ENCODE measurements at regions not wholly inside any gene's neighbourhood (a gene's known extent, or its start where the extent isn't known, plus 50 kb on each side); places are given as distances from the start of the nearest gene placed in this dataset.

GRCh38 chr4:98765771-98766170 lies 107.4 kb upstream of the TSPAN5 start:
- no peak for DNase-seq (ENCODE audit: low read depth)

DNA sequence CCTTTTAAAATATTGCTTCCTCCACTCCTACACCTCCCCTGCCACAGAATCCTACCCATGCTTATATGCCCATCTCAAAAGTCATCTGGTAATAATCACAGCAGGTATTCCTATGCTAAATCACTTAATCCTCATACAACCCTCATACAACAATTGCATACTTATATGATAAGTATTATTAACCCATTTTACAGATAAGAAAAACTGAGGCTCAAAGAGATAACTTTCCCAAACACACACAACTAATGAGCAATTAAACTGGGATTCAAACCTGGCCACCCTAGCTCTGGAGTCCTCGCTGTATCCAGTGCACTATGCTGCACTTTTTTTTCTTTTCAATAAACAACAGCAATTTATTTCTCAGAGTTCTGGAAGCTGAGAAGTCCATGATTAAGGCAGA lies 99.8 kb upstream of the TSPAN5 start:
- no peak for DNase-seq (ENCODE audit: low read depth)

DNA sequence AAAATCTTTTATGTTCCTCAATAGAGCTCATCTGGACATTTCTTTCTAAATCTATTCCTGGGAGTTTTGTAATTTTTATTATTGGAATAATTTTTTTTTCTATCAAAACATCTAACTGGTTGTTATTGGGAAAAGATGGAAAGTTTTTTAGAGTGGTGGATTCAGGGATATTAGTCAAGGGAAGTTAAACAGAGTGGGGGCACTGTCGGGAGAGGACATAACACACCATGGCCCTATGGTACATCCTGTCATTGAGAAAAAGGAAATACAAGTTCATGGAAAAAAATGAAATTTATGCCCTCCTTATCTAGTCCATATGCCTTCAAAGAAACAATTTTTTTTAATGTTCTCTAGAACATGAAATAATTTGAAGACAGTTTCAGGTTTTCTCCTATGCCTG lies 96.3 kb upstream of the TSPAN5 start:
- DNase-seq (ENCODE audit: low read depth), result no peak

DNA sequence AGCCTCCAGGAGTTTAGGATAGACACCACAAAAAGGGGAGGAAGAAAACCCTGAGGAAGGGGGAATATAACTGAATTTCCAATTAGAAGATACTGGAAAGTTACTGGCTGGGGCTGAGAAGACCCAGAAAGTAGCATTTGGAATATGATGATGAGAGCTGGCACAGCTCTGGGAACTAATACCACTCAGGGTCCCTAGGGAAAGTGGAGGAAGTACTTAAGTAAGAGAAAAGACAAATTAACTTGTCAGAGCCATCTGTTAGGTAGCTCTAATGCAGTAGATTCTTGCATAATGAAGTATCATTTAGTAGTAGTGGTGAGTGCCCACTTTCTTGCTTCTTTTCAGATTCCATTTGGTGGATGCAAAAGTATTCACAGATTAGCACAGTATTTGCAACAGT lies 90.8 kb upstream of the TSPAN5 start:
- no peak for DNase-seq (ENCODE audit: low read depth)

DNA sequence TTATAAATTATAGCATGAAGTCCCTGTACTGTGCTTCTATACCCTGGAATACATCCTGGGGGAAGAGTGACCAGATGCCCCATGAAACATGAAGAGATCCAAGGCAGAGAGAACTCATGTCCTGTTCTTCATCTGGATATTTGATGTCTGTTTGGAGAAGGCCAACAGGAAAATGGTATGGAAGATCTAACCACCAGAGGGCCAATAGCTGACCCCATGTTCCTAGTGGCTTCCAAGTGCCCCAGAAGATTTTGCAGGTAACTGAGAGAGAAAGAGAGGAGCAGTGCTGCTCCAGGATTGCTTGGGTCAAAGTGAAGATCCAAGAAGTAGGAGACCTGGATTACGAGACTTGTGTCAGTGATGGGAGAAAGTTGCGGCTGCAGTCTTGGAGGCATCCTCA lies 90.2 kb upstream of the TSPAN5 start:
- no peak for DNase-seq (ENCODE audit: low read depth)

GRCh38 chr4:98747393-98748091 lies 89.1 kb upstream of the TSPAN5 start:
- no peak for DNase-seq (ENCODE audit: low read depth)

DNA sequence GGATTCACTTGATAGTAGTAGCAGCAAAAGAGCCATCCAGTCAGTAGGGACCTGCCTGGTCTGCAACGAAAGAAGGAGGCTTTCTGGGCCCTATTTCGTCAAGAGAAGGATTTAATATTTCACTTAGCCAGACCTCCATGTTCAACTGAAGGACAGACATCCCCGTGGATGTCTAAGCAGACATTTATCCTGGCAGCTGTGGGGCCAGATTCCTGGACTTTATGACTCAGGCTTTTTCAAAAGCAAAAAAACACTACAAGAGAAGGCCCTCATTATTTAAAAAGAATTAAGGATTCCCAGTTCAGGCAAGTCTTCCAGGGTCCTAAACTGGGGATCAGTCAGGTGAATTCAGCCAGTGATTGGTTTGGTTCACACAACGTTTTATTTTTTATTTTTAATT lies 88.5 kb upstream of the TSPAN5 start:
- DNase-seq (ENCODE audit: low read depth), result no peak

- DNase-seq (ENCODE audit: low read depth), result peak; percentile 14
These were observed 88.1 kb upstream of the TSPAN5 start for GRCh38 chr4:98746530-98746929.

- DNase-seq (ENCODE audit: low read depth), result no peak
These were observed 87.0 kb upstream of the TSPAN5 start for GRCh38 chr4:98745366-98745765.

DNA sequence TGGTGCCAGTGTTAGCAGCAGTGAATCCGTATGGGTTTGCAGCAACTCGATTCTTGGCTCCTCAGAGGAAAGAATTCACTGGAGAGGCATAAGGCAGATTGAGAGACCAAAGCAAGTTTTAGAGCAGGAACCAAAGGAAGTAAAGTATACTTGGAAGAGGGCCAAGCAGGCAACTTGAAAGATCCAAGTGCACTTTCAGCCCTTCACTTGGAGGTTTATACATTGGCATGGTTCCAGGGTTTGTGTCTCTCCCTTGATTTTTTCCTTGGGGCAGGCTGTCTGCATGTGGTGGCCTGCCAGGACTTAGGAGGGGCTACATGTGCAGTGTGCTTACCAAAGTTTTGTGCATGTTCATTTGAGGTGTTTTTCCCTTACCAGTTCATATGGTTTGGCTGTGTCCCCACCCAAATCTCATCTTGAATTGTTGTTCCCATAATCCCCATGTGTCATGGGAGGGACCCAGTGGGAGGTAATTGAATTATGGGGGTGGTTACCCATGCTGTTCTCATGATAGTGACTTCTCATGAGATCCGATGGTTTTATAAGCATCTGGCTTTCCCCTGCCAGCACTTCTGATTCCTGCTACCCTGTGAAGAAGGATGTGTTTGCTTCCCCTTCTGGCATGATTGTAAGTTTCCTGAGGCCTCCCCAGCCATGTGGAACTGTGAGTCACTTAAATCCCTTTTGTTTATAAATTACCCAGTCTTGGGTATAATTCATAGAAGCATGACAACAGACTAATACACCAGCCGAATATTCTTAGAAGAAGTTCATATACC lies 86.2 kb upstream of the TSPAN5 start:
- DNase-seq (ENCODE audit: low read depth), result no peak

GRCh38 chr4:98741952-98742351 lies 83.5 kb upstream of the TSPAN5 start:
- no peak for DNase-seq (ENCODE audit: low read depth)

- DNase-seq (ENCODE audit: low read depth), result no peak
These were observed 81.3 kb upstream of the TSPAN5 start for GRCh38 chr4:98739751-98740150.

DNA sequence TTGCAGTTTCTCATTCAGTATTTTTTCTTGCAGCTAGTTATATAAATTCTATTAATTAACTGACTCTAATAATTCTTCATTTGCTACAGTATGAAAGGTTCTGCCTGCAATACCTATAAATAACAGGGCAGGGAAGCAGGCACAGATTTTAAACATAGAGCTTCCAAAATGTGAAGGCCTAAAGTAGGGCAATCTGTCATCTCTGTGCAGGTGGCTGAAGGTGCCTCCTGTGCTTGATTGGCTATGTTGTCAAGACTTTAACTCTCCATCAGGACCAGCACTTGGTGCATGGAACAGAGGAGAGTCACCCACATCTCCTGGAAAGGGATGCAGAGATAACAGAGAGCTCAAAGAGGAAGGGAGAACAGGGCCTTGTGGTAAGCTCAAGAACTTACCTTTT lies 75.2 kb upstream of the TSPAN5 start:
- DNase-seq (ENCODE audit: low read depth), result no peak

GRCh38 chr4:98728871-98729270 lies 70.5 kb upstream of the TSPAN5 start:
- DNase-seq (ENCODE audit: low read depth), result peak; percentile 14

GRCh38 chr4:98728433-98728832 lies 70.0 kb upstream of the TSPAN5 start:
- DNase-seq (ENCODE audit: low read depth), result peak; percentile 66

DNA sequence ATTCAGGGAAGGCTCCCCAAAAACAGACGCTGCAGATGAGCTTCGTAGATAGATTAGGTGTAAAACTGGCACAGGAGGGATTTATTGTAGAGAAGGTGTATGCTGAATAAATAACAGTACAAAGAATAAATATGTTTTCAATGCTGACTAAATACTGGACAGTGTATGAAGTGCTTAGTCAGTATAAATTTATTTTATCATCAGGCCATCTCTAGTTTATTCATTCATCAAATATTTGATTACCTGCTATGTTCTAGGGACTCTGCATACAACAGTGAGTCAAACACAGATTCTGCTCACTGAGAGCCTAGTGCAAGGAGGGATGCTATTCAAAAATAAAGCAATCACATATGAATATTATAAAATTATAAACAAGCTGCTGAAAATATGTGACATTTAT lies 63.6 kb upstream of the TSPAN5 start:
- DNase-seq (ENCODE audit: low read depth), result no peak

DNA sequence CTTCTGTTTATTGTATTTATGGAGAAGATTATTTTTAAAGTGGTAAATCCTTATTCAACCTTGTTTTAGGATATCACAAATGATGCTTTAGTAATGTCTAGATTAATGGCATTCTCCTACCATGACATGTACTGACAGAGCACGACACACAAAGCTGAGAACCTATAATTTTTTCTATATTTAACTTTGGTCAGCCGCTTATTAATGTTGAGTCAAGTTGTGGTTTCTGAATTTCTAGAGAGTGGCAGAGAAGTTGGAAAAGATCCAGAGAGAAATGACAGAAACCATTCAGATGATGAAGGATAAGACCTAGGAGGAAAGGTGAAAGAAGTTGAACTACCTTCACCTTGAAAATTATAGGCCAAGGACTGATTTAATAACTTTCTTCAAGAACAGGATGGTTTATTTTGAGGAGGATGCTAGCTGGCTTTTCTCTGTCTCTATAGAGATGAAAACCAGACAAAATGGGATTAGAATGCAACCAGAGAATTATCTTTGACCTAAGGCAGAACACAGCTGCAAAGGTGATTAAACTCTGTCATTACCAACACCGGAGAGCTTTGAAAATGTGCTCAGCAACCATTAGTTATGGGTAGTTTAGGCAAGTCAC lies 62.6 kb upstream of the TSPAN5 start:
- no peak for DNase-seq (ENCODE audit: low read depth)

GRCh38 chr4:98716796-98717195 lies 58.4 kb upstream of the TSPAN5 start:
- DNase-seq (ENCODE audit: low read depth), result no peak

DNA sequence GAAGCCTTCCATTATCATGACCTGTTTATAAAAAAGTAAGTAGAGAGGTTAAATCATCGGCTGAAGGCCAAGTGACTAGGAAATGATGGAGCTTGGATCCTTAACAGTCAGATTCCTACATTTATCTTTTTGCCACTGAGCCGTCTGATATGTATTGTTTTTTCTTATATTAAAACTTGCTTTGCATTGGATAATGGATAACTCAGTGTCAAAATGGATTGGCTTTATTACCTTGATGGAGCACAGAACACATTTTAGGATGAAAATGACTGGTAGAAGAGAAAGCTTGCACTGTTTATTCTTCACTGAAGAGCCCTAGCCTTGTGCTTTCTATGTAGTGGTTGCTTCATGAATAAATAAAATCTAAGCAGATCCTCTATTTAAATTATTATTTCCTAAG lies 54.2 kb upstream of the TSPAN5 start:
- DNase-seq (ENCODE audit: low read depth), result no peak

GRCh38 chr4:98711526-98711925 lies 53.1 kb upstream of the TSPAN5 start:
- no peak for DNase-seq (ENCODE audit: low read depth)

DNA sequence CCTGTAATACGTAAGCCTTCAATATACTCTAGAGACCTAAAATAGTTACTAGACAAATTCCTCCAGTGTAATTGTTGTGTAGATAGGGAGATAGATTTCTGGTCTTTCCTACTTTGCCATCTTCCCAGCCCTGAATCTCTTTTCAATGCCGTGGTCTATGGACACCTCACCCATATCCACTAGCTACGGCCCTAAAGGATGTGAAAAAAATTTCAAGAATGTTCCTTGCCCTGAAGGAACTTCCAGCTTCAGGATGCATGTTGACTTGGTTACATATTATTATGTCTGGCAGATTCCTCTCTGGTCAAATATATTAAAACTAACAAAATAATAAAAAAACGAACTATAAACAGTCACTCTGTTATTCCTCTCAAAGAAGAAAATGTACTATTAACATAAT lies 52.4 kb upstream of the TSPAN5 start:
- peak; percentile 56 for DNase-seq (ENCODE audit: low read depth)

Measured in renal cortical epithelial cell (primary cell).